ENCODE measurements at regions not wholly inside any gene's neighbourhood (a gene's known extent, or its start where the extent isn't known, plus 50 kb on each side); places are given as distances from the start of the nearest gene placed in this dataset.

DNA sequence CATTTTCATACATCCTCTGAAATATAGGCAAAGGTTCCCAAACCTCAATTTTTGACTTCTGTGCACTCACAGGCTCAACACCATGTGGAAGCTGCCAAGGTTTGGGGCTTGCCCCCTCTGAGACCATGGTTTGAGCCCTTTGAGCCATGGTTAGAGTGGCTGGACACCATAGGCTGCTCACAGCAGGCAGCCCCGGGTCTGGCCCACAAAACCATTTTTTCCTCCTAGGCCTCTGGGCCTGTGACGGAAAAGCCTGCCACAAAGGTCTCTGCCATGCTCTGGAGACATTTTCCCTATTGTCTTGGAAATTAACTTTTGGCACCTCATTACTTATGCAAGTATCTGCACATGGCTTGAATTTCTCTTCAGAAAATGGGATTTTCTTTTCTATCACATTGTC, 1113.2 kb upstream of the ATXN7L3B start:
- DNase-seq (ENCODE audit: low read depth), result no peak
- TF ChIP-seq, protein P1, sequence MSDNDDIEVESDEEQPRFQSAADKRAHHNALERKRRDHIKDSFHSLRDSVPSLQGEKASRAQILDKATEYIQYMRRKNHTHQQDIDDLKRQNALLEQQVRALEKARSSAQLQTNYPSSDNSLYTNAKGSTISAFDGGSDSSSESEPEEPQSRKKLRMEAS (IDR thresholded peaks at IDR 0.05; ENCODE audit: low read depth, low read length), result no peak
- TF ChIP-seq MYC (IDR thresholded peaks at IDR 0.05; ENCODE audit: low read depth, low read length) (no peak), POLR2A (IDR thresholded peaks at IDR 0.05; ENCODE audit: extremely low read depth, insufficient read length) (no peak)
- TF ChIP-seq, protein P2, sequence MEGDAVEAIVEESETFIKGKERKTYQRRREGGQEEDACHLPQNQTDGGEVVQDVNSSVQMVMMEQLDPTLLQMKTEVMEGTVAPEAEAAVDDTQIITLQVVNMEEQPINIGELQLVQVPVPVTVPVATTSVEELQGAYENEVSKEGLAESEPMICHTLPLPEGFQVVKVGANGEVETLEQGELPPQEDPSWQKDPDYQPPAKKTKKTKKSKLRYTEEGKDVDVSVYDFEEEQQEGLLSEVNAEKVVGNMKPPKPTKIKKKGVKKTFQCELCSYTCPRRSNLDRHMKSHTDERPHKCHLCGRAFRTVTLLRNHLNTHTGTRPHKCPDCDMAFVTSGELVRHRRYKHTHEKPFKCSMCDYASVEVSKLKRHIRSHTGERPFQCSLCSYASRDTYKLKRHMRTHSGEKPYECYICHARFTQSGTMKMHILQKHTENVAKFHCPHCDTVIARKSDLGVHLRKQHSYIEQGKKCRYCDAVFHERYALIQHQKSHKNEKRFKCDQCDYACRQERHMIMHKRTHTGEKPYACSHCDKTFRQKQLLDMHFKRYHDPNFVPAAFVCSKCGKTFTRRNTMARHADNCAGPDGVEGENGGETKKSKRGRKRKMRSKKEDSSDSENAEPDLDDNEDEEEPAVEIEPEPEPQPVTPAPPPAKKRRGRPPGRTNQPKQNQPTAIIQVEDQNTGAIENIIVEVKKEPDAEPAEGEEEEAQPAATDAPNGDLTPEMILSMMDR (IDR thresholded peaks at IDR 0.05; ENCODE audit: low read depth, low read length), result no peak
- no peak overlapping the region for H3K4me3 ChIP-seq (ENCODE audit: low read depth, low read length)

DNA sequence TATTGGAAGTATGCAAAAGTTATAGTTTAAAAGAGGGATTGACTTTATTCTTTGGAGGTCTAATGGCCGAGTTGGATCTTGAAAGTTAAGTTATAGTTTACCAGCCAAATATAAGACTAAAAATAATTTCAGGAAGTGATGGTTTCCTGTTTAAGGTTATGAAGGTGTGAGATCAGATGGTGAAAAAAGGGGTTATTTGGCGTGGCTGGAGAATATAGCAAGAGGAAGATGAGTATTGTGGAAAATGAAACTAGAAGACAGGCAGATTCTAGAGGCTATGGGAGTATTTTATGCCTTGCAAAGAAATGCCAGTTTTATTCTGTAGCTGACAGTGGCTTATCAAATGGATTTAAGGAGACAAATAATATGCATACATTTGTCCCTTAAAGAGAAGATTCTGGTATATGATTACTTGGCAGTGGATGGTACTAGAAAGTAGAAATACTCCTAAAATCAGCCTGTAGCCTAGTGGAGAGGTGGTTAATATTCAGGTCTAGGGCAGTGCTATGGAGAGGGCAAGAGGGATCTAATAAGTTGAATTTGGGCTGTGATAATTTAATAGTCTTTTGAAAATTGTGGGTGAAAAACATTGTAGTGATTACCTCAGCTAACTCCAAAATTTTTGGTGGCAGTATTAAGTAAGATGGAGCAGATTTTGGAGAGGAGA, 1091.8 kb upstream of the ATXN7L3B start:
- DNase-seq (ENCODE audit: low read depth), result no peak
- no peak for TF ChIP-seq MYC (IDR thresholded peaks at IDR 0.05; ENCODE audit: low read depth, low read length)
- TF ChIP-seq, protein P2 (IDR thresholded peaks at IDR 0.05; ENCODE audit: low read depth, low read length), result no peak
- TF ChIP-seq, protein P1 (IDR thresholded peaks at IDR 0.05; ENCODE audit: low read depth, low read length), result no peak
- TF ChIP-seq POLR2A (IDR thresholded peaks at IDR 0.05; ENCODE audit: extremely low read depth, insufficient read length), result no peak
- no peak overlapping the region for H3K4me3 ChIP-seq (ENCODE audit: low read depth, low read length)

DNA sequence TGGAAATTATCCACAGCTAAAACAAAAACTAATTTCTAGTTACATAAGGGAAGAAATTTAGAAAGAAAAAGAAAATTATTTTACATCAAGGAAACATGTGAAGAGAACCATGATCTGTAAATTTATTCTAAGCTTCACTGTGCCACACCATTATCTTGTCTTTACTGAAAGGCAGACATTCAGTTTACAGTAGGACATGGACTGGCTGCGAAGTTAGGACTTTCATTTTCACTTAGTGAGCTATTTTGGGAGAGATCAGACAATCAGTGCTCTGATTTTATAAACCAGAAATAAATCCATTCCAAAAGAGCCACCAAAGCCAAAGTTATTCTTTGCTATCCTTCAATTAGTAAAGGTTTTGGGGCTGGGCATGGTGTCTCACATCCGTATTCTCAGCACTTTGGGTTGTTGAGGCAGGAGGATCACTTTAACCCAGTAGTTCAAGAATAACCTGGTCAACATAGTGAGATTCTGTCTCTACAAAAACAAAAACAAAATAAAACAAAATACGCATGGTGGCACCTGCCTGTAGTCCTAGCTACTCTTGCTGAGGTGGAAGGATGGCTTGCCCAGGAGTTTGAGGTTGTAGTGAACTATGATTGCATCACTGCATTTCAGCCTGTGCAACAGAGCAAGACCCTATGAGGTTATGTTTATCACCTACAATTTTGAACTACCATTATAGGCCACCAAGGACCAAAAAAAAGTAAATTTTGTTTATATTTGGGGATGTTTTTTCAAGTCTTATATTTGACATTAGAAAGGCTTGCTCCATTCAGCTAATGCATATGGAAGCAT, 1084.8 kb upstream of the ATXN7L3B start:
- DNase-seq (ENCODE audit: low read depth), result no peak
- H3K4me3 ChIP-seq (ENCODE audit: low read depth, low read length), result no peak overlapping the region
- TF ChIP-seq, protein P2 (IDR thresholded peaks at IDR 0.05; ENCODE audit: low read depth, low read length), result no peak
- TF ChIP-seq MYC (IDR thresholded peaks at IDR 0.05; ENCODE audit: low read depth, low read length) (no peak), POLR2A (IDR thresholded peaks at IDR 0.05; ENCODE audit: extremely low read depth, insufficient read length) (no peak)
- TF ChIP-seq, protein P1 (IDR thresholded peaks at IDR 0.05; ENCODE audit: low read depth, low read length), result no peak

DNA sequence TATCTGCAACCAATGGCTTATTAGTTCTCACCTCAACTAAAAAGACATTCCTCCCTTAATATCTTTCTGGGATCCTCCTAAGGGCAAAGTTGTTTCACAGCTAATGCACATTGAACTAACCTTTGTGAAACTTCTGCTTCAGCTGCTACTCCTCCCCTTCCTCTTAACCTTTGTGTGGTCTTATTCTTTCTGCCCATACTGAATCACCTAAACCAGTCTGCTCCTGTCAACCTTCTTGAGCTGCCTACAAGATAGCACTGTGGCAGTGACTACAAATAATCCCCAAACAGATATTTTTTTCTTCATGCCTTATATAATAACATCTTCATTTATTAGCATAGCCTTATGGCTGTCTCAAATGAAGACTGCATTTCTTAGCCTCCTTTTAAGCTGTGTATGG, 1077.4 kb upstream of the ATXN7L3B start:
- no peak for DNase-seq (ENCODE audit: low read depth)
- TF ChIP-seq POLR2A (IDR thresholded peaks at IDR 0.05; ENCODE audit: extremely low read depth, insufficient read length), result no peak
- TF ChIP-seq, protein P1 (IDR thresholded peaks at IDR 0.05; ENCODE audit: low read depth, low read length), result no peak
- no peak for TF ChIP-seq MYC (IDR thresholded peaks at IDR 0.05; ENCODE audit: low read depth, low read length)
- TF ChIP-seq, protein P2 (IDR thresholded peaks at IDR 0.05; ENCODE audit: low read depth, low read length), result no peak
- no peak overlapping the region for H3K4me3 ChIP-seq (ENCODE audit: low read depth, low read length)

DNA sequence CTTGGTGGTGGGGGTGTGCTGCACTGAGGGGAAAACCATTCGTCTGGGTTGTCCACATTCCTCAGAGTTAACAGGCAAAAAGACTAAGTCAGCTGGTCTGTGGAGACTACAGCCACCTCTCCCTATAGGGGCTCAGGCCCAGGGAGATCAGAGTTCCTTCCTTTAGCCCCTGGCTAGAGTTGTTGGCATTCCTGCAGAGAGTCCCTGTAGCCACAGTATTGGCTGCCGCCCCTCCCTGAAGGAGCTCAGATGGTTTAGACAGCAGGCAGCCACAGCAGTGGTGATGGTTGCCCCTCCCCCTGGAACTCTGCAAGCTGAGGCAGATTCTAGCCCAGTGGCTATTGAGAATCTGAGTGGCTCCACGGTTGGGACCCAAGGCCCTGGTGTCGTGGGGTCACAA, 1072.5 kb upstream of the ATXN7L3B start:
- H3K4me3 ChIP-seq (ENCODE audit: low read depth, low read length), result no peak overlapping the region
- TF ChIP-seq MYC (IDR thresholded peaks at IDR 0.05; ENCODE audit: low read depth, low read length) (no peak), POLR2A (IDR thresholded peaks at IDR 0.05; ENCODE audit: extremely low read depth, insufficient read length) (no peak)
- TF ChIP-seq, protein P2 (IDR thresholded peaks at IDR 0.05; ENCODE audit: low read depth, low read length), result no peak
- TF ChIP-seq, protein P1 (IDR thresholded peaks at IDR 0.05; ENCODE audit: low read depth, low read length), result no peak
- no peak for DNase-seq (ENCODE audit: low read depth)
